HG03342 (cell line): ENCODE measurements at regions not wholly inside any gene's neighbourhood (a gene's known extent, or its start where the extent isn't known, plus 50 kb on each side); places are given as distances from the start of the nearest gene placed in this dataset.

Experiments used
- ATAC-seq: cut with Tn5 transposase; IDR thresholded peaks from one replicate; pipeline ENCODE4 v1.9.1; 2021; ENCODE audit warnings: mild to moderate bottlenecking, moderate library complexity; ENCODE audit not compliant: unreplicated experiment

GRCh38 chr6:156471000-156471399 is 306.2 kb upstream of the ARID1B start:
- ATAC-seq, result no peak

- no peak for ATAC-seq
These were observed 312.9 kb upstream of the ARID1B start for GRCh38 chr6:156464100-156464878.

GRCh38 chr6:156461647-156462046 is 315.5 kb upstream of the ARID1B start:
- ATAC-seq, result no peak

- no peak for ATAC-seq
These were observed 319.6 kb upstream of the ARID1B start for GRCh38 chr6:156457601-156458000.

- ATAC-seq, result no peak
These were observed 321.3 kb upstream of the ARID1B start for GRCh38 chr6:156455847-156456246.

GRCh38 chr6:156454867-156455266 is 322.3 kb upstream of the ARID1B start:
- no peak for ATAC-seq

- ATAC-seq, result no peak
These were observed 325.5 kb upstream of the ARID1B start for GRCh38 chr6:156451726-156452125.

GRCh38 chr6:156451088-156451487 is 326.1 kb upstream of the ARID1B start:
- no peak for ATAC-seq

GRCh38 chr6:156450421-156450820 is 326.8 kb upstream of the ARID1B start:
- no peak for ATAC-seq

- ATAC-seq, result no peak
These were observed 327.6 kb upstream of the ARID1B start for GRCh38 chr6:156449569-156449968.

- no peak for ATAC-seq
These were observed 328.1 kb upstream of the ARID1B start for GRCh38 chr6:156449128-156449527.

GRCh38 chr6:156448579-156448978 is 328.6 kb upstream of the ARID1B start:
- no peak for ATAC-seq

GRCh38 chr6:156440688-156441087 is 336.5 kb upstream of the ARID1B start:
- no peak for ATAC-seq

GRCh38 chr6:156438350-156438923 is 338.7 kb upstream of the ARID1B start:
- no peak for ATAC-seq

- ATAC-seq, result no peak
These were observed 339.9 kb upstream of the ARID1B start for GRCh38 chr6:156437121-156437879.

GRCh38 chr6:156434795-156435190 is 342.4 kb upstream of the ARID1B start:
- no peak for ATAC-seq

GRCh38 chr6:156434049-156434794 is 343.0 kb upstream of the ARID1B start:
- no peak for ATAC-seq

- no peak for ATAC-seq
These were observed 344.6 kb upstream of the ARID1B start for GRCh38 chr6:156432543-156432942.

- no peak for ATAC-seq
These were observed 346.8 kb upstream of the ARID1B start for GRCh38 chr6:156430386-156430785.

- no peak for ATAC-seq
These were observed 349.8 kb upstream of the ARID1B start for GRCh38 chr6:156427345-156427744.

- ATAC-seq, result no peak
These were observed 351.7 kb upstream of the ARID1B start for GRCh38 chr6:156425359-156426020.
